H1 (cell line): ENCODE measurements at regions not wholly inside any gene's neighbourhood (a gene's known extent, or its start where the extent isn't known, plus 50 kb on each side); places are given as distances from the start of the nearest gene placed in this dataset.

Source experiments
- ATF2 ChIP-seq: IDR thresholded peaks from 2 replicates; pipeline ENCODE4 v1.6.1; 2012; ENCODE audit warnings: low read length, inconsistent platforms
- BRCA1 ChIP-seq: IDR thresholded peaks from 2 replicates; pipeline ENCODE4 v1.6.1; 2012; ENCODE audit warnings: low read depth, low read length, improper control_type of control experiment
- HDAC2 ChIP-seq, 2 experiments: fragments of 300-600 bp in 1 of 2; sonication (generic) in 1 of 2; IDR thresholded peaks; 2 replicates each; pipeline ENCODE4 v1.6.1; 2011 to 2012; ENCODE audit warnings: low read depth in 2 of 2, low read length in 2 of 2, mild to moderate bottlenecking in 2 of 2, moderate library complexity in 2 of 2, borderline replicate concordance in 1 of 2, inconsistent platforms in 1 of 2

- TF ChIP-seq ATF2 = no peak
- no peak for TF ChIP-seq BRCA1
- no peak for TF ChIP-seq HDAC2 (IDR thresholded peaks at IDR 0.05; ENCODE audit: borderline replicate concordance in 1 of 2, low read depth in 2 of 2, low read length in 2 of 2)
- TF ChIP-seq, all 59 proteins: peak for 0
Observed at GRCh38 chr6:167491438-167492099, 166.7 kb downstream of the TTLL2 start (continued).
